ENCODE measurements at regions not wholly inside any gene's neighbourhood (a gene's known extent, or its start where the extent isn't known, plus 50 kb on each side); places are given as distances from the start of the nearest gene placed in this dataset.

DNA sequence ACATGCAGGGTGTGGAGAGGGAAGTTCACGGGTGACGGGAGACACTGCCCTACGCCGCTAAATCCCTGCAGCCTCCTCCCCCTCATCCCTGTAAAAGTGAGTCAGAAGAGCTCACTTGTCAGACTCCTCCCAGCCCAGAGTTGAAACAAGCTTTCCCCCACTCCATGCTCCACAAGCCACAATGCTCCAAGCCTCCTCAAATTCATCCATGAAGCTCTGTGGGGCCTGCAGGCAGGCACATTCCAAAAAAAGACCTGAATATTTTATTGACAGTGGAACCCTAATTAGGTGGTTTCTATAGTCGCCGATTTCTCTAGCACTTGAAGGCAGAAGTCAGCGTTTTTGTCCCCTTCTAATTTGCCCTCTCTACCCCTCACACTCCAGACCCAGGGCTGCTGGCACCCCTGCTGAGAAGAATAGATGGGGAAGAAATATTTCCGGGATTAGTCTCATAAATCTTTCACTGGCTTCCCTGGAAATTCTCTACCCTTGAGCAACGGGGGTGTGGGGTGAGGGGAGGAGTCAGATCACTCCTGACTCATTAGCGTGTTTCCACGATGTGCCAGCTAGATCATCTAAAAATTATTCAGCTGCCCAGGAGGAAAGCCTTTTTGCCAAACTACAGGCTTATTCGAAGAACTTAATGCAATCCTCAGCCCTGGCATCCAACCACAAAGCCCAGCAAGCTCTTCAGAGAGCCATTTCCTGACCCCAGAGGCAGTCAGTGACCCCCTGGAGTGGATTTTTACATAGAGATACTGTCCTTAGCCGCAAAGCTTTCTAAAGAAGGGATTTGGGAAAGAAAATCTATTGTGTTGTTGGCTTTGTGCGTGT, 97.1 kb downstream of the ENC1 start (continued):
- TF ChIP-seq, protein P1, sequence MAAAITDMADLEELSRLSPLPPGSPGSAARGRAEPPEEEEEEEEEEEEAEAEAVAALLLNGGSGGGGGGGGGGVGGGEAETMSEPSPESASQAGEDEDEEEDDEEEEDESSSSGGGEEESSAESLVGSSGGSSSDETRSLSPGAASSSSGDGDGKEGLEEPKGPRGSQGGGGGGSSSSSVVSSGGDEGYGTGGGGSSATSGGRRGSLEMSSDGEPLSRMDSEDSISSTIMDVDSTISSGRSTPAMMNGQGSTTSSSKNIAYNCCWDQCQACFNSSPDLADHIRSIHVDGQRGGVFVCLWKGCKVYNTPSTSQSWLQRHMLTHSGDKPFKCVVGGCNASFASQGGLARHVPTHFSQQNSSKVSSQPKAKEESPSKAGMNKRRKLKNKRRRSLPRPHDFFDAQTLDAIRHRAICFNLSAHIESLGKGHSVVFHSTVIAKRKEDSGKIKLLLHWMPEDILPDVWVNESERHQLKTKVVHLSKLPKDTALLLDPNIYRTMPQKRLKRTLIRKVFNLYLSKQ (tag by site-specific recombination; IDR thresholded peaks at IDR 0.05; ENCODE audit: borderline replicate concordance): no peak
- no peak for TF ChIP-seq ZNF391 (tag by site-specific recombination; IDR thresholded peaks at IDR 0.05; ENCODE audit: borderline replicate concordance, low read depth)
- TF ChIP-seq ZNF416 (tag by site-specific recombination; IDR thresholded peaks at IDR 0.05): no peak
- no peak for TF ChIP-seq ZNF768 (tag by site-specific recombination; IDR thresholded peaks at IDR 0.05)
- peak; percentile 51; the same call in 1 of the 2 replicates for TF ChIP-seq TCF7L2 (IDR thresholded peaks at IDR 0.05; ENCODE audit: borderline replicate concordance, low read depth, low read length)
- TF ChIP-seq ZNF157 (tag by site-specific recombination; IDR thresholded peaks at IDR 0.05): no peak
- TF ChIP-seq YY1 (tag by site-specific recombination; IDR thresholded peaks at IDR 0.05): no peak
- peak; percentile 93 for TF ChIP-seq ZNF600 (tag by site-specific recombination; IDR thresholded peaks at IDR 0.05)
- peak; percentile 53; the same call in 1 of the 2 replicates for TF ChIP-seq SP3 (tag by site-specific recombination; IDR thresholded peaks at IDR 0.05)
- no peak for TF ChIP-seq ZNF16 (tag by site-specific recombination; IDR thresholded peaks at IDR 0.05; ENCODE audit: low read depth)
- TF ChIP-seq ZNF221 (tag by site-specific recombination; IDR thresholded peaks at IDR 0.05; ENCODE audit: borderline replicate concordance): no peak
- no peak for TF ChIP-seq ZNF133 (tag by site-specific recombination; IDR thresholded peaks at IDR 0.05)
- no peak for TF ChIP-seq ZNF473 (tag by site-specific recombination; IDR thresholded peaks at IDR 0.05)
- TF ChIP-seq, protein P2, sequence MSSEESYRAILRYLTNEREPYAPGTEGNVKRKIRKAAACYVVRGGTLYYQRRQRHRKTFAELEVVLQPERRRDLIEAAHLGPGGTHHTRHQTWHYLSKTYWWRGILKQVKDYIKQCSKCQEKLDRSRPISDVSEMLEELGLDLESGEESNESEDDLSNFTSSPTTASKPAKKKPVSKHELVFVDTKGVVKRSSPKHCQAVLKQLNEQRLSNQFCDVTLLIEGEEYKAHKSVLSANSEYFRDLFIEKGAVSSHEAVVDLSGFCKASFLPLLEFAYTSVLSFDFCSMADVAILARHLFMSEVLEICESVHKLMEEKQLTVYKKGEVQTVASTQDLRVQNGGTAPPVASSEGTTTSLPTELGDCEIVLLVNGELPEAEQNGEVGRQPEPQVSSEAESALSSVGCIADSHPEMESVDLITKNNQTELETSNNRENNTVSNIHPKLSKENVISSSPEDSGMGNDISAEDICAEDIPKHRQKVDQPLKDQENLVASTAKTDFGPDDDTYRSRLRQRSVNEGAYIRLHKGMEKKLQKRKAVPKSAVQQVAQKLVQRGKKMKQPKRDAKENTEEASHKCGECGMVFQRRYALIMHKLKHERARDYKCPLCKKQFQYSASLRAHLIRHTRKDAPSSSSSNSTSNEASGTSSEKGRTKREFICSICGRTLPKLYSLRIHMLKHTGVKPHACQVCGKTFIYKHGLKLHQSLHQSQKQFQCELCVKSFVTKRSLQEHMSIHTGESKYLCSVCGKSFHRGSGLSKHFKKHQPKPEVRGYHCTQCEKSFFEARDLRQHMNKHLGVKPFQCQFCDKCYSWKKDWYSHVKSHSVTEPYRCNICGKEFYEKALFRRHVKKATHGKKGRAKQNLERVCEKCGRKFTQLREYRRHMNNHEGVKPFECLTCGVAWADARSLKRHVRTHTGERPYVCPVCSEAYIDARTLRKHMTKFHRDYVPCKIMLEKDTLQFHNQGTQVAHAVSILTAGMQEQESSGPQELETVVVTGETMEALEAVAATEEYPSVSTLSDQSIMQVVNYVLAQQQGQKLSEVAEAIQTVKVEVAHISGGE (tag by site-specific recombination; conservative IDR thresholded peaks at IDR 0.05; ENCODE audit: low read depth): no peak
- peak; percentile 84 for TF ChIP-seq MZF1 (tag by site-specific recombination; IDR thresholded peaks at IDR 0.05; ENCODE audit: borderline replicate concordance)
- no peak for TF ChIP-seq ZNF792 (tag by site-specific recombination; IDR thresholded peaks at IDR 0.05)
- TF ChIP-seq ZNF501 (tag by site-specific recombination; IDR thresholded peaks at IDR 0.05): peak; percentile 53; the same call in 1 of the 2 replicates
- 0 out of 2 replicates have a peak, but pooled peaks have one; percentile 9 for TF ChIP-seq ZFHX2 (tag by site-specific recombination; conservative IDR thresholded peaks at IDR 0.05)
- no peak for TF ChIP-seq ZNF560 (tag by site-specific recombination; IDR thresholded peaks at IDR 0.05; ENCODE audit: borderline replicate concordance)
- no peak for TF ChIP-seq ZNF658 (tag by site-specific recombination; IDR thresholded peaks at IDR 0.05)
- TF ChIP-seq ZNF596 (tag by site-specific recombination; IDR thresholded peaks at IDR 0.05): no peak
- no peak for TF ChIP-seq ZNF302 (tag by site-specific recombination; IDR thresholded peaks at IDR 0.05; ENCODE audit: low read depth)
- TF ChIP-seq ZNF214 (tag by site-specific recombination; IDR thresholded peaks at IDR 0.05; ENCODE audit: borderline replicate concordance): no peak
- TF ChIP-seq ZNF521 (tag by site-specific recombination; IDR thresholded peaks at IDR 0.05): no peak
- TF ChIP-seq ZNF426 (tag by site-specific recombination; IDR thresholded peaks at IDR 0.05): no peak
- TF ChIP-seq ZNF514 (tag by site-specific recombination; IDR thresholded peaks at IDR 0.05): no peak
- no peak for TF ChIP-seq ZNF48 (tag by site-specific recombination; IDR thresholded peaks at IDR 0.05)
- TF ChIP-seq ZNF239 (tag by site-specific recombination; IDR thresholded peaks at IDR 0.05): no peak
- TF ChIP-seq ZNF791 (tag by site-specific recombination; IDR thresholded peaks at IDR 0.05): no peak
- no peak; the same call in 1 of the 2 replicates for TF ChIP-seq ZFP3 (tag by site-specific recombination; IDR thresholded peaks at IDR 0.05; ENCODE audit: low read depth)
- peak; percentile 73; the same call in 1 of the 2 replicates for TF ChIP-seq MEIS1 (CRISPR knock-in tag; IDR thresholded peaks at IDR 0.05; ENCODE audit: borderline replicate concordance)
- no peak for TF ChIP-seq ZNF211 (tag by site-specific recombination; IDR thresholded peaks at IDR 0.05; ENCODE audit: low read depth)
- TF ChIP-seq EGR2 (tag by site-specific recombination; IDR thresholded peaks at IDR 0.05; ENCODE audit: low read depth): no peak
- no peak for TF ChIP-seq ZNF677 (tag by site-specific recombination; IDR thresholded peaks at IDR 0.05)
- TF ChIP-seq ZNF549 (tag by site-specific recombination; IDR thresholded peaks at IDR 0.05): no peak
- TF ChIP-seq ZNF623 (tag by site-specific recombination; IDR thresholded peaks at IDR 0.05): no peak
- TF ChIP-seq ZNF112 (tag by site-specific recombination; IDR thresholded peaks at IDR 0.05): no peak
- TF ChIP-seq ZNF335 (tag by site-specific recombination; conservative IDR thresholded peaks at IDR 0.05): peak; percentile 89

Measured in HEK293 (cell line).